ENCODE measurements at regions not wholly inside any gene's neighbourhood (a gene's known extent, or its start where the extent isn't known, plus 50 kb on each side); places are given as distances from the start of the nearest gene placed in this dataset.

DNA sequence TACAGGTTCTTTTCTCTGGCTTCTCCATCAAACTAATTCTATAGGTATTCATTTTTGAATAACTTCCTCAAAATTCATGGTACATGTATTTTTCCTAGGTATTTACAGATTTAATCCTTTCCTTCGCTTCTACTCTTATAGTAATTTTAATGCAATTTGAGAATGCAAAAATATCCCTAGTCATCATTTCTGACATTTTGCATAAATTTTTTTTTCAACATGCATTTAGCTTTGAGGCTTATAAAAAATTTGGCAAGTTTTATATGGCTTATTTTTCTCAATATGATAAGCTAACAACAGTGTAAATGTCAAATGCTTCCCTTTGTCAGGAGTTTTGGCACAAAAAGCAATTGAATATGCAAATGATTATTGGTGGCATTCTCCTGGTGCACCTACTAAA is 872.6 kb downstream of the FLRT2 start:
- no peaks in the 10 kb centered on the region for H3K4me1 ChIP-seq (ENCODE audit: control insufficient read depth, extremely low read depth, insufficient read depth, low read length)
- H3K36me3 ChIP-seq (ENCODE audit: control insufficient read depth in 2 of 2, extremely low read depth in 1 of 2, insufficient read depth in 2 of 2, low read length in 2 of 2) = no peaks in the 10 kb centered on the region
- H3K9me1 ChIP-seq (replicated peaks; ENCODE audit: control insufficient read depth, extremely low read depth, insufficient read depth, low read length) = no peaks in the 10 kb centered on the region
- no peaks in the 10 kb centered on the region for H3K27me3 ChIP-seq (ENCODE audit: control insufficient read depth in 2 of 2, insufficient read depth in 2 of 2, low read length in 2 of 2)
- no peak overlapping the region for H3K4me2 ChIP-seq (ENCODE audit: insufficient read depth, low read length)
- intact Hi-C loops (cut with micrococcal nuclease) (no loop called here), dilution Hi-C loops (cut with MboI; ENCODE audit: extremely low pct_ligation_motif_present, low sequenced_read_pairs) (no loop called here)
- no peak overlapping the region for H3K4me3 ChIP-seq (replicated peaks in 1 of 3; ENCODE audit: insufficient read depth in 1 of 3, low read depth in 1 of 3, low read length in 3 of 3)
- H4K20me1 ChIP-seq (replicated peaks; ENCODE audit: control insufficient read depth, extremely low read depth, insufficient read depth, low read length) = no peaks in the 10 kb centered on the region
- ChIA-PET POLR2A (no interaction called here), CTCF (no interaction called here)
- no peaks in the 10 kb centered on the region for H3K79me2 ChIP-seq (ENCODE audit: control insufficient read depth, insufficient read depth, low read length)
- TF ChIP-seq GATA2 (IDR thresholded peaks at IDR 0.05; ENCODE audit: insufficient read depth, insufficient read length, low read depth, low read length) (no peak), EZH2 (IDR thresholded peaks at IDR 0.05; ENCODE audit: borderline replicate concordance, low read depth, low read length, severe bottlenecking) (no peak), POLR2A (IDR thresholded peaks at IDR 0.05; ENCODE audit: low read depth, low read length) (no peak), JUN (IDR thresholded peaks at IDR 0.05; ENCODE audit: borderline replicate concordance, insufficient read depth, insufficient read length, low read depth) (no peak), POLR2AphosphoS5 (IDR thresholded peaks at IDR 0.05; ENCODE audit: insufficient read depth, low read depth, low read length) (no peak), MYC (IDR thresholded peaks at IDR 0.05; ENCODE audit: low read depth, low read length) (no peak), FOS (IDR thresholded peaks at IDR 0.05; ENCODE audit: borderline replicate concordance, insufficient read depth, low read length) (no peak)
- TF ChIP-seq, protein P1, sequence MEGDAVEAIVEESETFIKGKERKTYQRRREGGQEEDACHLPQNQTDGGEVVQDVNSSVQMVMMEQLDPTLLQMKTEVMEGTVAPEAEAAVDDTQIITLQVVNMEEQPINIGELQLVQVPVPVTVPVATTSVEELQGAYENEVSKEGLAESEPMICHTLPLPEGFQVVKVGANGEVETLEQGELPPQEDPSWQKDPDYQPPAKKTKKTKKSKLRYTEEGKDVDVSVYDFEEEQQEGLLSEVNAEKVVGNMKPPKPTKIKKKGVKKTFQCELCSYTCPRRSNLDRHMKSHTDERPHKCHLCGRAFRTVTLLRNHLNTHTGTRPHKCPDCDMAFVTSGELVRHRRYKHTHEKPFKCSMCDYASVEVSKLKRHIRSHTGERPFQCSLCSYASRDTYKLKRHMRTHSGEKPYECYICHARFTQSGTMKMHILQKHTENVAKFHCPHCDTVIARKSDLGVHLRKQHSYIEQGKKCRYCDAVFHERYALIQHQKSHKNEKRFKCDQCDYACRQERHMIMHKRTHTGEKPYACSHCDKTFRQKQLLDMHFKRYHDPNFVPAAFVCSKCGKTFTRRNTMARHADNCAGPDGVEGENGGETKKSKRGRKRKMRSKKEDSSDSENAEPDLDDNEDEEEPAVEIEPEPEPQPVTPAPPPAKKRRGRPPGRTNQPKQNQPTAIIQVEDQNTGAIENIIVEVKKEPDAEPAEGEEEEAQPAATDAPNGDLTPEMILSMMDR (IDR thresholded peaks at IDR 0.05; ENCODE audit: extremely low read depth in 1 of 2, insufficient read depth in 1 of 2, low read depth in 1 of 2, low read length in 2 of 2) = no peak
- H3K9me3 ChIP-seq (replicated peaks; ENCODE audit: control insufficient read depth, insufficient read depth, low read length) = peaks cover 2% of the 10 kb centered on the region
- H3K27ac ChIP-seq (ENCODE audit: insufficient read depth, low read depth, low read length) = no peak overlapping the region
- DNase-seq (ENCODE audit: low read depth, low spot score) (no peak), FAIRE-seq (no peak)
- no peak overlapping the region for H3K9ac ChIP-seq (replicated peaks; ENCODE audit: extremely low read depth, insufficient read depth, low read length)
- no TSS peak for BruUV-seq (replicated peaks)
- H2AFZ ChIP-seq (ENCODE audit: low read depth, low read length) = no peak overlapping the region
